GM18508 (cell line): ENCODE measurements at regions not wholly inside any gene's neighbourhood (a gene's known extent, or its start where the extent isn't known, plus 50 kb on each side); places are given as distances from the start of the nearest gene placed in this dataset.
"Not testable (repeated sequence)": the region's sequence is repeated elsewhere in the genome, so short reads cannot be mapped to it uniquely, and the experiment has no call there.

Experiments used
- ATAC-seq: cut with Tn5 transposase; IDR thresholded peaks from one replicate; pipeline ENCODE4 v1.9.1; 2021; ENCODE audit warnings: moderate number of reproducible peaks; ENCODE audit not compliant: insufficient read depth, unreplicated experiment

GRCh38 chr2:14903709-14904374, 271.3 kb downstream of the LRATD1 start:
- ATAC-seq, result peak; percentile 98

GRCh38 chr2:14904378-14904777, 271.9 kb downstream of the LRATD1 start:
- not testable (repeated sequence) for ATAC-seq

- ATAC-seq, result no peak
Observed at GRCh38 chr2:14905571-14905970, 273.1 kb downstream of the LRATD1 start.

- no peak for ATAC-seq
Observed at GRCh38 chr2:14907014-14907612, 274.6 kb downstream of the LRATD1 start.

- no peak for ATAC-seq
Observed at GRCh38 chr2:14909795-14910194, 277.3 kb downstream of the LRATD1 start.

- ATAC-seq, result no peak
Observed at GRCh38 chr2:14910654-14911053, 278.1 kb downstream of the LRATD1 start.

- no peak for ATAC-seq
Observed at GRCh38 chr2:14915983-14916382, 283.5 kb downstream of the LRATD1 start.

GRCh38 chr2:14923820-14924580, 291.5 kb downstream of the LRATD1 start:
- ATAC-seq, result no peak

GRCh38 chr2:14925471-14925870, 293.0 kb downstream of the LRATD1 start:
- ATAC-seq, result no peak

GRCh38 chr2:14927021-14927564, 294.6 kb downstream of the LRATD1 start:
- ATAC-seq, result no peak

- no peak for ATAC-seq
Observed at GRCh38 chr2:14928056-14928455, 295.5 kb downstream of the LRATD1 start.

- ATAC-seq, result no peak
Observed at GRCh38 chr2:14930441-14930840, 297.9 kb downstream of the LRATD1 start.

- ATAC-seq, result no peak
Observed at GRCh38 chr2:14932285-14932684, 299.8 kb downstream of the LRATD1 start.

- ATAC-seq, result no peak
Observed at GRCh38 chr2:14933753-14934152, 301.2 kb downstream of the LRATD1 start.

GRCh38 chr2:14936426-14936825, 303.9 kb downstream of the LRATD1 start:
- no peak for ATAC-seq

GRCh38 chr2:14937336-14937735, 304.8 kb downstream of the LRATD1 start:
- no peak for ATAC-seq

- ATAC-seq, result no peak
Observed at GRCh38 chr2:14941151-14941631, 308.7 kb downstream of the LRATD1 start.

GRCh38 chr2:14942987-14943386, 310.5 kb downstream of the LRATD1 start:
- ATAC-seq, result no peak

GRCh38 chr2:14944562-14945346, 312.2 kb downstream of the LRATD1 start:
- ATAC-seq, result no peak

- ATAC-seq, result no peak
Observed at GRCh38 chr2:14951569-14952285, 319.2 kb downstream of the LRATD1 start.
